GM13977 (cell line): ENCODE measurements at regions not wholly inside any gene's neighbourhood (a gene's known extent, or its start where the extent isn't known, plus 50 kb on each side); places are given as distances from the start of the nearest gene placed in this dataset.

Experiments used
- DNase-seq: peaks from one replicate; pipeline ENCODE4 v3.0.0; 2012; ENCODE audit warnings: low spot score
- CTCF ChIP-seq: IDR thresholded peaks from 2 replicates; pipeline ENCODE4 v1.5.1; 2012; ENCODE audit warnings: mild to moderate bottlenecking, control low read depth; ENCODE audit not compliant: insufficient read depth; ENCODE audit errors: extremely low read depth, missing control alignments
- in situ Hi-C: fragments of 300-500 bp; cut with MboI; formaldehyde crosslinking; loops from one replicate; pipeline ENCODE4 v1.12.0; 2022; ENCODE audit warnings: low sequenced_read_pairs, low pct_unique_long_range_greater_than_20kb, mixed read lengths, inconsistent platforms; ENCODE audit not compliant: unreplicated experiment

GRCh38 chr14:35988550-35988949 lies 162.4 kb downstream of the BRMS1L start:
- TF ChIP-seq CTCF = no peak
- in situ Hi-C loops = no loop called here

GRCh38 chr14:35987731-35988130 lies 161.6 kb downstream of the BRMS1L start:
- no peak for DNase-seq
- TF ChIP-seq CTCF = no peak
- in situ Hi-C loops = no loop called here

More at GRCh38 chr14:35988550-35988949, 162.4 kb downstream of the BRMS1L start:
- no peak for DNase-seq

GRCh38 chr14:35986219-35986573 lies 160.1 kb downstream of the BRMS1L start:
- TF ChIP-seq CTCF = no peak
- no peak for DNase-seq

GRCh38 chr14:35985474-35986218 lies 159.5 kb downstream of the BRMS1L start:
- in situ Hi-C loops = no loop called here
- no peak for DNase-seq
- no peak for TF ChIP-seq CTCF

More at GRCh38 chr14:35986219-35986573, 160.1 kb downstream of the BRMS1L start:
- in situ Hi-C loops = no loop called here

GRCh38 chr14:35979531-35979930 lies 153.4 kb downstream of the BRMS1L start:
- DNase-seq = no peak
- TF ChIP-seq CTCF = no peak
- in situ Hi-C loops = no loop called here

GRCh38 chr14:35978561-35978960 lies 152.4 kb downstream of the BRMS1L start:
- TF ChIP-seq CTCF = no peak
- no peak for DNase-seq
- in situ Hi-C loops = no loop called here

GRCh38 chr14:35975814-35976213 lies 149.7 kb downstream of the BRMS1L start:
- no peak for TF ChIP-seq CTCF
- no peak for DNase-seq
- in situ Hi-C loops = no loop called here
